H9 (cell line): ENCODE measurements at regions not wholly inside any gene's neighbourhood (a gene's known extent, or its start where the extent isn't known, plus 50 kb on each side); places are given as distances from the start of the nearest gene placed in this dataset.

Experiments
- DNase-seq: peaks from one replicate; pipeline ENCODE4 v3.0.0-alpha.2; 2017
- H2AFZ ChIP-seq: one replicate; pipeline ENCODE4 v1.6.1; 2013; ENCODE audit warnings: mild to moderate bottlenecking, low read length, control low read depth, moderate library complexity
- H2AK5ac ChIP-seq: 2 replicates; pipeline ENCODE4 v1.6.1; 2013; ENCODE audit warnings: low read length, control low read depth, mixed read lengths; ENCODE audit not compliant: insufficient read length
- H2BK120ac ChIP-seq: one replicate; pipeline ENCODE4 v1.6.1; 2013; ENCODE audit warnings: low read depth, mild to moderate bottlenecking, low read length, control low read depth, inconsistent platforms; ENCODE audit not compliant: poor library complexity, severe bottlenecking
- H2BK12ac ChIP-seq: 2 replicates; pipeline ENCODE4 v1.6.1; 2013; ENCODE audit warnings: low read length, control low read depth, mixed read lengths, low read depth; ENCODE audit not compliant: insufficient read length
- H2BK15ac ChIP-seq: 2 replicates; pipeline ENCODE4 v1.6.1; 2013; ENCODE audit warnings: low read depth, low read length, control low read depth
- H2BK20ac ChIP-seq: one replicate; pipeline ENCODE4 v1.6.1; 2013; ENCODE audit warnings: low read depth, mild to moderate bottlenecking, low read length, control low read depth, inconsistent platforms; ENCODE audit not compliant: poor library complexity, severe bottlenecking
- H2BK5ac ChIP-seq: 2 replicates; pipeline ENCODE4 v1.6.1; 2013; ENCODE audit warnings: low read length, control low read depth, mixed read lengths; ENCODE audit not compliant: insufficient read length
- H3K14ac ChIP-seq: 2 replicates; pipeline ENCODE4 v1.6.1; 2013; ENCODE audit warnings: low read length, control low read depth; ENCODE audit not compliant: insufficient read depth
- H3K18ac ChIP-seq: 2 replicates; pipeline ENCODE4 v1.6.1; 2013; ENCODE audit warnings: low read depth, mild to moderate bottlenecking, mixed read lengths, low read length, control low read depth; ENCODE audit not compliant: insufficient read length
- H3K23ac ChIP-seq: 2 replicates; pipeline ENCODE4 v1.6.1; 2013; ENCODE audit warnings: low read length, control low read depth, mixed read lengths, low read depth; ENCODE audit not compliant: insufficient read length
- H3K23me2 ChIP-seq: 2 replicates; pipeline ENCODE4 v1.6.1; 2013; ENCODE audit warnings: low read depth, mild to moderate bottlenecking, mixed read lengths, low read length, control low read depth; ENCODE audit not compliant: insufficient read length, poor library complexity, severe bottlenecking
- H3K27ac ChIP-seq: 2 replicates; pipeline ENCODE4 v1.5.1; 2013; ENCODE audit warnings: low read length, control low read depth, mixed read lengths, low read depth; ENCODE audit not compliant: insufficient read length
- H3K27me3 ChIP-seq: 2 replicates; pipeline ENCODE4 v1.6.1; 2013; ENCODE audit warnings: low read length, control low read depth, inconsistent platforms; ENCODE audit not compliant: insufficient read depth
- H3K4ac ChIP-seq: 2 replicates; pipeline ENCODE4 v1.6.1; 2013; ENCODE audit warnings: low read depth, mild to moderate bottlenecking, control low read depth, inconsistent platforms, low read length, moderate library complexity
- H3K4me1 ChIP-seq: 2 replicates; pipeline ENCODE4 v1.6.1; 2013; ENCODE audit warnings: low read length, control low read depth, inconsistent platforms; ENCODE audit not compliant: insufficient read depth
- H3K4me2 ChIP-seq: 2 replicates; pipeline ENCODE4 v1.6.1; 2013; ENCODE audit warnings: low read length, control low read depth, mixed read lengths; ENCODE audit not compliant: insufficient read length, insufficient read depth
- H3K56ac ChIP-seq: 2 replicates; pipeline ENCODE4 v1.6.1; 2013; ENCODE audit warnings: low read depth, mild to moderate bottlenecking, mixed read lengths, low read length, control low read depth; ENCODE audit not compliant: insufficient read length
- H3K79me1 ChIP-seq: 2 replicates; pipeline ENCODE4 v1.6.1; 2013; ENCODE audit warnings: low read depth, mild to moderate bottlenecking, moderate library complexity, low read length, control low read depth, inconsistent platforms; ENCODE audit not compliant: insufficient read depth, poor library complexity, severe bottlenecking
- H3K79me2 ChIP-seq: 2 replicates; pipeline ENCODE4 v1.6.1; 2013; ENCODE audit warnings: low read length, control low read depth, inconsistent platforms; ENCODE audit not compliant: insufficient read depth
- H3K9ac ChIP-seq: 2 replicates; pipeline ENCODE4 v1.6.1; 2013; ENCODE audit warnings: low read length, control low read depth, mixed read lengths; ENCODE audit not compliant: insufficient read length; ENCODE audit errors: extremely low read depth
- H3K9me3 ChIP-seq: one replicate; pipeline ENCODE4 v1.6.1; 2013; ENCODE audit warnings: low read depth, low read length, inconsistent platforms; ENCODE audit not compliant: control insufficient read depth
- H3T11ph ChIP-seq: one replicate; pipeline ENCODE4 v1.6.1; 2013; ENCODE audit warnings: mild to moderate bottlenecking, low read length, control low read depth, inconsistent platforms
- H4K20me1 ChIP-seq: one replicate; pipeline ENCODE4 v1.6.1; 2013; ENCODE audit not compliant: control insufficient read depth, insufficient read length, insufficient read depth
- H4K5ac ChIP-seq: 2 replicates; pipeline ENCODE4 v1.6.1; 2013; ENCODE audit warnings: low read depth, mild to moderate bottlenecking, mixed read lengths, low read length, control low read depth; ENCODE audit not compliant: insufficient read length
- H4K8ac ChIP-seq: replicated peaks from 2 replicates; pipeline ENCODE4 v1.6.1; 2013; ENCODE audit warnings: low read length, control low read depth, mixed read lengths, low read depth; ENCODE audit not compliant: insufficient read length
- H4K91ac ChIP-seq: 2 replicates; pipeline ENCODE4 v1.6.1; 2013; ENCODE audit warnings: low read depth, mild to moderate bottlenecking, moderate library complexity, mixed read lengths, low read length, control low read depth; ENCODE audit not compliant: insufficient read length
- H3K27ac Mint-ChIP-seq, 3 experiments: 2 replicates in 2 of 3; 3 replicates in 1 of 3; pipeline ENCODE4 v1.8.0; 2020 to 2021; ENCODE audit warnings: mixed read lengths in 3 of 3, mild to moderate bottlenecking in 1 of 3, moderate library complexity in 1 of 3
- H3K27me3 Mint-ChIP-seq: 2 replicates; pipeline ENCODE4 v1.8.0; 2021; ENCODE audit warnings: low read depth, mild to moderate bottlenecking, moderate library complexity, mixed read lengths
- H3K36me3 Mint-ChIP-seq, 3 experiments: 2 replicates in 2 of 3; 3 replicates in 1 of 3; pipeline ENCODE4 v1.8.0; 2020 to 2021; ENCODE audit warnings: low read depth in 3 of 3, mixed read lengths in 3 of 3; ENCODE audit not compliant: insufficient read depth in 1 of 3
- H3K4me1 Mint-ChIP-seq, 2 experiments: 2 replicates each; pipeline ENCODE4 v1.8.0; 2020; ENCODE audit warnings: mixed read lengths in 2 of 2
- H3K4me3 Mint-ChIP-seq, 2 experiments: 2 replicates in 1 of 2; 3 replicates in 1 of 2; pipeline ENCODE4 v1.8.0; 2020 to 2021; ENCODE audit warnings: mild to moderate bottlenecking in 2 of 2, mixed read lengths in 2 of 2, moderate library complexity in 1 of 2
- H3K9me3 Mint-ChIP-seq, 2 experiments: 2 replicates in 1 of 2; 3 replicates in 1 of 2; pipeline ENCODE4 v1.8.0; 2020; ENCODE audit warnings: mild to moderate bottlenecking in 2 of 2, mixed read lengths in 2 of 2, moderate library complexity in 1 of 2
- WGBS: extraction: QIAGEN DNeasy Blood & Tissue Kit; methylation state at CpG from one replicate; pipeline ENCODE4 v1.1.7; 2013; ENCODE audit warnings: missing lambda C conversion rate, low lambda C conversion rate, mixed read lengths; ENCODE audit not compliant: insufficient read length; ENCODE audit errors: extremely low coverage; 5-methylcytosine and 5-hydroxymethylcytosine counted together
- TF ChIP-seq, protein P1 (sequence below): fragments of 200-600 bp; sonication (generic); conservative IDR thresholded peaks from 3 replicates; pipeline ENCODE4 v1.8.0; 2021; ENCODE audit warnings: antibody characterized with exemption, mild to moderate bottlenecking

DNA sequence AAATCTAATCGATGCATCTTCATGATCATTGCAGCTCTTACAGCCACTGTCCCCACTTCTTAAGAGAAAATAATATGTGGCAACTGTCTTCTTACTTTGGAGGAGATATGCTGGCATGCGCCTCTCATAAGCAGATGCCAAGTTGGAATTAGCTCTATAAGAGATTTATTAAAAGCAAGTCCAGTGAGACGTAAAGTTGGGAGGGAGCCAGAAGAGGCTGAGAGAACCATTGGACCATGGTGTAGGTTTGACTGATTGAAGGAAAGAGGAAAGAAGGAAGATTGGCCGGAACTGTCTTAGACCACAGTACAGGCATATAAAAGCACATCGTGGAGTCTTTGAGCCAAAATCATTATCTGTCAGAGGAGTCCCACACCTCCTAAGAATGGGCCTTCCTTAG is 265.7 kb upstream of the ZC3H15 start:
- Histone ChIP-seq H3K27me3 (no peaks in the 10 kb centered on the region), H2BK15ac (no peak overlapping the region), H3K4ac (no peak overlapping the region), H2BK12ac (no peak overlapping the region), H4K91ac (no peak overlapping the region), H3K4me1 (no peaks in the 10 kb centered on the region), H2BK120ac (no peak overlapping the region), H3K9ac (no peak overlapping the region), H3K14ac (no peak overlapping the region), H3K23me2 (no peaks in the 10 kb centered on the region), H3T11ph (no peak overlapping the region), H3K79me2 (no peaks in the 10 kb centered on the region), H3K56ac (no peak overlapping the region), H3K23ac (no peak overlapping the region), H2BK5ac (no peak overlapping the region), H2AK5ac (no peak overlapping the region), H2AFZ (no peak overlapping the region), H4K20me1 (no peaks in the 10 kb centered on the region), H3K79me1 (no peaks in the 10 kb centered on the region), H3K9me3 (no peaks in the 10 kb centered on the region), H4K8ac (no peak overlapping the region), H3K4me2 (no peak overlapping the region), H4K5ac (no peak overlapping the region), H3K18ac (no peak overlapping the region), H2BK20ac (no peak overlapping the region), H3K27ac (no peak overlapping the region)
- no peak overlapping the region for H3K4me3 Mint-ChIP-seq
- WGBS: no CpG with 5 or more reads among the region's 5 CpGs
- TF ChIP-seq, protein P1, sequence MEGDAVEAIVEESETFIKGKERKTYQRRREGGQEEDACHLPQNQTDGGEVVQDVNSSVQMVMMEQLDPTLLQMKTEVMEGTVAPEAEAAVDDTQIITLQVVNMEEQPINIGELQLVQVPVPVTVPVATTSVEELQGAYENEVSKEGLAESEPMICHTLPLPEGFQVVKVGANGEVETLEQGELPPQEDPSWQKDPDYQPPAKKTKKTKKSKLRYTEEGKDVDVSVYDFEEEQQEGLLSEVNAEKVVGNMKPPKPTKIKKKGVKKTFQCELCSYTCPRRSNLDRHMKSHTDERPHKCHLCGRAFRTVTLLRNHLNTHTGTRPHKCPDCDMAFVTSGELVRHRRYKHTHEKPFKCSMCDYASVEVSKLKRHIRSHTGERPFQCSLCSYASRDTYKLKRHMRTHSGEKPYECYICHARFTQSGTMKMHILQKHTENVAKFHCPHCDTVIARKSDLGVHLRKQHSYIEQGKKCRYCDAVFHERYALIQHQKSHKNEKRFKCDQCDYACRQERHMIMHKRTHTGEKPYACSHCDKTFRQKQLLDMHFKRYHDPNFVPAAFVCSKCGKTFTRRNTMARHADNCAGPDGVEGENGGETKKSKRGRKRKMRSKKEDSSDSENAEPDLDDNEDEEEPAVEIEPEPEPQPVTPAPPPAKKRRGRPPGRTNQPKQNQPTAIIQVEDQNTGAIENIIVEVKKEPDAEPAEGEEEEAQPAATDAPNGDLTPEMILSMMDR: no peak
- H3K27me3 Mint-ChIP-seq: no peaks in the 10 kb centered on the region
- peaks cover 0 to 3% of the 10 kb centered on the region in 2 experiments; a peak in 2 of 5 replicates for H3K9me3 Mint-ChIP-seq
- peaks cover 4% of the 10 kb centered on the region in 2 experiments; a peak in 2 of 4 replicates for H3K4me1 Mint-ChIP-seq
- peaks cover 0 to 10% (median 1%) of the 10 kb centered on the region in 3 experiments; a peak in 1 of 7 replicates for H3K36me3 Mint-ChIP-seq
- no peak for DNase-seq
- no peak overlapping the region for H3K27ac Mint-ChIP-seq
